HFFc6 (cell line): ENCODE measurements at regions not wholly inside any gene's neighbourhood (a gene's known extent, or its start where the extent isn't known, plus 50 kb on each side); places are given as distances from the start of the nearest gene placed in this dataset.

ENCODE experiments used
- DNase-seq: peaks from one replicate; pipeline ENCODE4 v3.0.0-alpha.2; 2018
- H3K27ac Mint-ChIP-seq: 2 replicates; pipeline ENCODE4 v1.8.0; 2020; ENCODE audit warnings: mild to moderate bottlenecking, mixed read lengths
- H3K27me3 Mint-ChIP-seq: 2 replicates; pipeline ENCODE4 v1.8.0; 2021; ENCODE audit warnings: mild to moderate bottlenecking, moderate library complexity, mixed read lengths; ENCODE audit not compliant: insufficient read depth
- H3K36me3 Mint-ChIP-seq: 2 replicates; pipeline ENCODE4 v1.8.0; 2021; ENCODE audit warnings: low read depth, mixed read lengths
- H3K4me1 Mint-ChIP-seq: 2 replicates; pipeline ENCODE4 v1.8.0; 2020; ENCODE audit warnings: low read depth, mixed read lengths
- H3K4me3 Mint-ChIP-seq: 2 replicates; pipeline ENCODE4 v1.8.0; 2020; ENCODE audit warnings: mild to moderate bottlenecking, moderate library complexity, mixed read lengths
- H3K9me3 Mint-ChIP-seq: 2 replicates; pipeline ENCODE4 v1.8.0; 2020; ENCODE audit warnings: mild to moderate bottlenecking, mixed read lengths
- TF ChIP-seq, protein P1 (sequence below): fragments of 200-600 bp; sonication (generic); IDR thresholded peaks from 2 replicates; pipeline ENCODE4 v1.5.0; 2021; ENCODE audit warnings: antibody characterized with exemption, mild to moderate bottlenecking

GRCh38 chr20:57879437-57879778, 169.6 kb upstream of the PMEPA1 start:
- no peak for DNase-seq
- Mint-ChIP-seq H3K4me3 (no peak overlapping the region), H3K36me3 (no peaks in the 10 kb centered on the region), H3K27ac (no peak overlapping the region), H3K27me3 (peaks cover 64% of the 10 kb centered on the region), H3K4me1 (peaks cover 8% of the 10 kb centered on the region; the same call in 1 of the 2 replicates), H3K9me3 (no peaks in the 10 kb centered on the region)
- TF ChIP-seq, protein P1, sequence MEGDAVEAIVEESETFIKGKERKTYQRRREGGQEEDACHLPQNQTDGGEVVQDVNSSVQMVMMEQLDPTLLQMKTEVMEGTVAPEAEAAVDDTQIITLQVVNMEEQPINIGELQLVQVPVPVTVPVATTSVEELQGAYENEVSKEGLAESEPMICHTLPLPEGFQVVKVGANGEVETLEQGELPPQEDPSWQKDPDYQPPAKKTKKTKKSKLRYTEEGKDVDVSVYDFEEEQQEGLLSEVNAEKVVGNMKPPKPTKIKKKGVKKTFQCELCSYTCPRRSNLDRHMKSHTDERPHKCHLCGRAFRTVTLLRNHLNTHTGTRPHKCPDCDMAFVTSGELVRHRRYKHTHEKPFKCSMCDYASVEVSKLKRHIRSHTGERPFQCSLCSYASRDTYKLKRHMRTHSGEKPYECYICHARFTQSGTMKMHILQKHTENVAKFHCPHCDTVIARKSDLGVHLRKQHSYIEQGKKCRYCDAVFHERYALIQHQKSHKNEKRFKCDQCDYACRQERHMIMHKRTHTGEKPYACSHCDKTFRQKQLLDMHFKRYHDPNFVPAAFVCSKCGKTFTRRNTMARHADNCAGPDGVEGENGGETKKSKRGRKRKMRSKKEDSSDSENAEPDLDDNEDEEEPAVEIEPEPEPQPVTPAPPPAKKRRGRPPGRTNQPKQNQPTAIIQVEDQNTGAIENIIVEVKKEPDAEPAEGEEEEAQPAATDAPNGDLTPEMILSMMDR = no peak

GRCh38 chr20:57878786-57879424, 169.1 kb upstream of the PMEPA1 start:
- DNase-seq = no peak
- Mint-ChIP-seq H3K27me3 (peaks cover 62% of the 10 kb centered on the region), H3K9me3 (no peaks in the 10 kb centered on the region), H3K4me1 (peaks cover 8% of the 10 kb centered on the region; the same call in 1 of the 2 replicates), H3K4me3 (no peak overlapping the region), H3K36me3 (no peaks in the 10 kb centered on the region), H3K27ac (no peak overlapping the region)
- TF ChIP-seq, protein P1 = no peak

GRCh38 chr20:57877995-57878394, 168.2 kb upstream of the PMEPA1 start:
- peaks cover 63% of the 10 kb centered on the region for H3K27me3 Mint-ChIP-seq

GRCh38 chr20:57877131-57877824, 167.5 kb upstream of the PMEPA1 start:
- no peaks in the 10 kb centered on the region for H3K36me3 Mint-ChIP-seq
- H3K27me3 Mint-ChIP-seq = peaks cover 62% of the 10 kb centered on the region
- DNase-seq = no peak
- H3K9me3 Mint-ChIP-seq = no peaks in the 10 kb centered on the region
- TF ChIP-seq, protein P1 = no peak
- H3K27ac Mint-ChIP-seq = no peak overlapping the region
- no peak overlapping the region for H3K4me3 Mint-ChIP-seq
- peaks cover 2% of the 10 kb centered on the region; the same call in 1 of the 2 replicates for H3K4me1 Mint-ChIP-seq

More at GRCh38 chr20:57877995-57878394, 168.2 kb upstream of the PMEPA1 start:
- Mint-ChIP-seq H3K4me1 (peaks cover 8% of the 10 kb centered on the region; the same call in 1 of the 2 replicates), H3K36me3 (no peaks in the 10 kb centered on the region), H3K4me3 (no peak overlapping the region), H3K9me3 (no peaks in the 10 kb centered on the region), H3K27ac (no peak overlapping the region)
- DNase-seq = no peak
- TF ChIP-seq, protein P1 = no peak

- H3K36me3 Mint-ChIP-seq = no peaks in the 10 kb centered on the region
- no peaks in the 10 kb centered on the region for H3K9me3 Mint-ChIP-seq
- H3K4me1 Mint-ChIP-seq = no peaks in the 10 kb centered on the region
- H3K27me3 Mint-ChIP-seq = peaks cover 60% of the 10 kb centered on the region
- TF ChIP-seq, protein P1 = no peak
- H3K27ac Mint-ChIP-seq = no peak overlapping the region
- H3K4me3 Mint-ChIP-seq = no peak overlapping the region
- no peak for DNase-seq
Measured at GRCh38 chr20:57876163-57876562, 166.3 kb upstream of the PMEPA1 start.
